Neural crest cell (in vitro differentiated cells): ENCODE measurements at regions not wholly inside any gene's neighbourhood (a gene's known extent, or its start where the extent isn't known, plus 50 kb on each side); places are given as distances from the start of the nearest gene placed in this dataset.

Experiments
- DNase-seq: peaks from one replicate; pipeline ENCODE4 v3.0.0; 2021; ENCODE audit warnings: low read depth, mixed read lengths, low spot score
- H3K27ac Mint-ChIP-seq: one replicate; pipeline ENCODE4 v1.8.0; 2021; ENCODE audit warnings: mild to moderate bottlenecking, mixed read lengths; ENCODE audit not compliant: unreplicated experiment
- H3K27me3 Mint-ChIP-seq: 2 replicates; pipeline ENCODE4 v1.8.0; 2021; ENCODE audit warnings: low read depth, mild to moderate bottlenecking, mixed read lengths
- H3K36me3 Mint-ChIP-seq: 2 replicates; pipeline ENCODE4 v1.8.0; 2021; ENCODE audit warnings: low read depth, mild to moderate bottlenecking, mixed read lengths
- H3K4me1 Mint-ChIP-seq: 2 replicates; pipeline ENCODE4 v1.8.0; 2021; ENCODE audit warnings: mixed read lengths
- H3K4me3 Mint-ChIP-seq: one replicate; pipeline ENCODE4 v1.8.0; 2021; ENCODE audit warnings: mild to moderate bottlenecking, mixed read lengths
- H3K9me3 Mint-ChIP-seq: 2 replicates; pipeline ENCODE4 v1.8.0; 2021; ENCODE audit warnings: mixed read lengths
- TF ChIP-seq, protein P1 (sequence below): fragments of 200-600 bp; sonication (generic); conservative IDR thresholded peaks from 2 replicates; pipeline ENCODE4 v1.5.0; 2021; ENCODE audit warnings: antibody characterized with exemption, mild to moderate bottlenecking

DNA sequence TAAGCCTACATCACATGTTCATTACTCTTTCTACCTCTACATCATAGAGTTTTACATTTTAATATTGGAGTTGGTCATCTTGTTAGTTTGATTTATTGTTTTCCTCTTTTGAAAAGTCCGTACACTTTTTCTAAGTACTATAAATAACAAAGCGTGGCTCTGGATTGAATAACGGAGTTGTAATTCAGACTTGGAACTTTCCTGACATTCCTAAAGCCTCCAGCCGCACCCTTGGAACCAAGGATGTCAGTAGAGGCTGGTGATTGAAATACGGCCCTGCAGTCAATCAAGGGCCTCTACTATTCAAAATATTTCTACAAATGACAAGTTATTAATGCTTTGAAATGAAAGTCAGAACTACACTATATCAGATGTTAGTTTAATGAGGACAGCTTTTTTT, 301.9 kb upstream of the TBX18 start:
- Mint-ChIP-seq H3K27ac (no peak overlapping the region), H3K9me3 (peaks cover 4% of the 10 kb centered on the region), H3K27me3 (no peaks in the 10 kb centered on the region), H3K36me3 (no peaks in the 10 kb centered on the region), H3K4me3 (no peak overlapping the region), H3K4me1 (peaks cover 4% of the 10 kb centered on the region)
- no peak for DNase-seq
- TF ChIP-seq, protein P1, sequence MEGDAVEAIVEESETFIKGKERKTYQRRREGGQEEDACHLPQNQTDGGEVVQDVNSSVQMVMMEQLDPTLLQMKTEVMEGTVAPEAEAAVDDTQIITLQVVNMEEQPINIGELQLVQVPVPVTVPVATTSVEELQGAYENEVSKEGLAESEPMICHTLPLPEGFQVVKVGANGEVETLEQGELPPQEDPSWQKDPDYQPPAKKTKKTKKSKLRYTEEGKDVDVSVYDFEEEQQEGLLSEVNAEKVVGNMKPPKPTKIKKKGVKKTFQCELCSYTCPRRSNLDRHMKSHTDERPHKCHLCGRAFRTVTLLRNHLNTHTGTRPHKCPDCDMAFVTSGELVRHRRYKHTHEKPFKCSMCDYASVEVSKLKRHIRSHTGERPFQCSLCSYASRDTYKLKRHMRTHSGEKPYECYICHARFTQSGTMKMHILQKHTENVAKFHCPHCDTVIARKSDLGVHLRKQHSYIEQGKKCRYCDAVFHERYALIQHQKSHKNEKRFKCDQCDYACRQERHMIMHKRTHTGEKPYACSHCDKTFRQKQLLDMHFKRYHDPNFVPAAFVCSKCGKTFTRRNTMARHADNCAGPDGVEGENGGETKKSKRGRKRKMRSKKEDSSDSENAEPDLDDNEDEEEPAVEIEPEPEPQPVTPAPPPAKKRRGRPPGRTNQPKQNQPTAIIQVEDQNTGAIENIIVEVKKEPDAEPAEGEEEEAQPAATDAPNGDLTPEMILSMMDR, result no peak

DNA sequence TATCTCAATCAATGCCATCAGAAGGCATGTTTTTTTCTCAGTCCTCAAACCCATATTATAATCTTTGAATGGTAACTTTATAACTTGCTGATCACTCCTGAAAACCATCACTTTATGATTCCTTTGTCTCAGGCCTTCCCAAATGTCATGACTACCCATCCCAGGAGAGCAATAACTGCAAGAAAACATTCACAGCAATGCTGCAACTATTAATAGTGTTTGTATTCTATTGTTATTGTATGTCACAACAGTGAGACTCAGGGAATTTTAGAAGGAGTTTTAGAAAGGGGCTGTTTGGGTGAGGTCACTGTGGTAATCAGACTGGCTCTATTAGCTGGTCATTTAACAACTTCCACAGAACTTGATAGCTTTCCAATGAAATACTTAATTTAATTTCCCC, 301.4 kb upstream of the TBX18 start:
- Mint-ChIP-seq H3K9me3 (peaks cover 4% of the 10 kb centered on the region), H3K27me3 (no peaks in the 10 kb centered on the region), H3K36me3 (no peaks in the 10 kb centered on the region), H3K4me3 (no peak overlapping the region), H3K4me1 (peaks cover 4% of the 10 kb centered on the region), H3K27ac (no peak overlapping the region)
- DNase-seq, result no peak
- TF ChIP-seq, protein P1, result no peak

DNA sequence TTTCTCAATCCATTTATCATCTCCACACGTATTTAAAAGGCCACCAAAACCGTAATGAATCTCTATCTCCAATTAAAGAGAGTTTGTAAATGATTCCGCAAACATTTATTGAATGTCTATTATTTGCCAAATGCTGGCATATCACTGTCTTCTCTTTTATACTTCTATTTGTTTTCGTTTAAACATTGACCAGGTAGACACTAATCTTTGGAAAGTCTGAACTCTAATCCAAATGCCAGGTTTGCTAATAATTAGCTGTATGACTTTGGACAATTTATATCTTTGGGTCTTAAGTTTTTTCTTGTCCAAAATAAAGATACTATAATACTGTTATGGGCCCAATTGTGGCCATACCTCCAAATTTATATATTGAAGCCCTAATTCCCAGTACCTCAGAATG, 299.2 kb upstream of the TBX18 start:
- Mint-ChIP-seq H3K4me3 (no peak overlapping the region), H3K36me3 (no peaks in the 10 kb centered on the region), H3K27ac (no peak overlapping the region), H3K4me1 (peaks cover 4% of the 10 kb centered on the region), H3K9me3 (no peaks in the 10 kb centered on the region), H3K27me3 (no peaks in the 10 kb centered on the region)
- DNase-seq, result no peak
- TF ChIP-seq, protein P1, result no peak

DNA sequence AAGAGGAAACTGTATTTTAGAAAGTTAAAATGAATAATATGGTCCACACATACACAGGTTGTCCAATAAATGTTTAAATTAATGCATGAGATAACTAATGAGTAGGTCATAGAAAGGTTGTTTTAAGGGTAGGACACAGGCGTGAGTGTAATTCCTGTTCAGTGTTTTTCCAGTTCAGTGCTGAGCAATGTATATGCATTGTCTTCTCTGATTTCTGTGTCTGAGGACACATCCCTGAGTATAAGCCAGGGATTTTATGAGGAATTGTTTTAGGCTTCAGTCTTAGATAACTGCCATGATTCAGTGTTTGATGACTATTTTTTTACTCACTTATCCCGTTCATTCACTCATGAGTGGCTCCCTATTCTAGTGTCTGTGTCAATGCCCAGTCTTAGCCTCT, 298.5 kb upstream of the TBX18 start:
- Mint-ChIP-seq H3K36me3 (no peaks in the 10 kb centered on the region), H3K4me3 (no peak overlapping the region), H3K4me1 (peaks cover 4% of the 10 kb centered on the region), H3K27ac (no peak overlapping the region), H3K27me3 (no peaks in the 10 kb centered on the region), H3K9me3 (no peaks in the 10 kb centered on the region)
- no peak for DNase-seq
- TF ChIP-seq, protein P1, result no peak

DNA sequence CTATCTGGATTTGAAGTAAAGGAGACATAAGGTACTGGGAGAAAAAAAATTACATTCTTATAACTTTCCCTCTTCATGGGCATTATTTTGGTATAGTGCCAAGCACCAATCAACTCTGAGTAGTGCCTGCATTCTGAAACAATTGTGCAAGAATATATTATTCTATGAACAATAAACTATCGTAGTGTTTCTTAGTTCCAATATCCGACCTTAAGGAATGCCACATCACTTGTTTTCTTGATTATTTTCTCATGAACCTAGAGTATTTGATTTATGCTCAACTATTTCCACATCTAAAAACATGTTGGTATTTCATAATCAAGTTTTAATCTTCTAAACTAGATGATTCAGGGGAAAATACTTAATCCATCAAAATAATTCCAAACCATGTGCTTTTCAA, 294.4 kb upstream of the TBX18 start:
- Mint-ChIP-seq H3K36me3 (no peaks in the 10 kb centered on the region), H3K4me3 (no peak overlapping the region), H3K9me3 (no peaks in the 10 kb centered on the region), H3K4me1 (peaks cover 4% of the 10 kb centered on the region), H3K27ac (no peak overlapping the region), H3K27me3 (no peaks in the 10 kb centered on the region)
- TF ChIP-seq, protein P1, result no peak
- no peak for DNase-seq

DNA sequence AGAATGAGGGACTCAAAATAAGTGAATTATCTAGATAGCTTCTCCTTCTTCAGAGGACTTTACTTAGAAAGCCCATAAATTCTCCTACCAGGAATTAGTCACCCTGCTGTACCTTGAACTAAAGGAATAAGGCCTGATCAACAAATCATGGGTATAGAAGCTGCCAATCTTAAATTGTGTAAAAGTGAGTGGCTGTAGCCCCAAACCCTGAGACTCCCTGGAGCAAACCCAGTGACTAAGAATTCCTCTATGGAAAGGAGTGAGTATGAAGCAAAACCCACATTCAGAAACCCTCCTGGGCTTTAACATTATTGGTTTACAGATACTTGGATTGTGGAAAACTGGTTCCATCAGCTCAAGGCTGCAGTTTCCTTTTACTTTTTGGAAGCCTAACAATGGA, 285.8 kb upstream of the TBX18 start:
- Mint-ChIP-seq H3K27me3 (peaks cover 3% of the 10 kb centered on the region), H3K27ac (no peak overlapping the region), H3K36me3 (no peaks in the 10 kb centered on the region), H3K4me1 (no peaks in the 10 kb centered on the region), H3K9me3 (peaks cover 2% of the 10 kb centered on the region), H3K4me3 (no peak overlapping the region)
- TF ChIP-seq, protein P1, result no peak
- DNase-seq, result no peak
